ENCODE measurements at regions not wholly inside any gene's neighbourhood (a gene's known extent, or its start where the extent isn't known, plus 50 kb on each side); places are given as distances from the start of the nearest gene placed in this dataset.

- DNase-seq: no peak
- no peaks in the 10 kb centered on the region for H3K36me3 ChIP-seq
- H3K4me3 ChIP-seq: no peak overlapping the region
- no peaks in the 10 kb centered on the region for H3K4me1 ChIP-seq
- no peak overlapping the region for H3K27ac ChIP-seq
- H3K27me3 ChIP-seq: no peaks in the 10 kb centered on the region
- H3K9me3 ChIP-seq: peaks cover 0 to 1% (median 0%) of the 10 kb centered on the region in 4 donors
- TF ChIP-seq EP300 (IDR thresholded peaks at IDR 0.05) (no peak), CTCF (IDR thresholded peaks at IDR 0.05) (no peak)
- intact Hi-C loops (cut with DNase I): no loop called here
- WGBS, 2 donors: 86 to 88% methylated on average over 2 of the region's 2 CpGs
Observed at GRCh38 chr4:79489506-79489905, 81.5 kb upstream of the GK2 start.

GRCh38 chr4:79476196-79476595, 68.2 kb upstream of the GK2 start:
- H3K27me3 ChIP-seq: no peaks in the 10 kb centered on the region
- no peak overlapping the region for H3K27ac ChIP-seq
- intact Hi-C loops (cut with DNase I): no loop called here
- H3K36me3 ChIP-seq: no peaks in the 10 kb centered on the region
- H3K9me3 ChIP-seq: no peaks in the 10 kb centered on the region
- H3K4me3 ChIP-seq: no peak overlapping the region
- 90 to 91% methylated on average over 2 of the region's 2 CpGs for WGBS, 2 donors
- H3K4me1 ChIP-seq: peaks cover 0 to 16% (median 4%) of the 10 kb centered on the region in 4 donors
- TF ChIP-seq POLR2A (IDR thresholded peaks at IDR 0.05) (no peak), POLR2AphosphoS5 (IDR thresholded peaks at IDR 0.05) (peak in 2 of 4 donors; percentile 13 to 27), CTCF (IDR thresholded peaks at IDR 0.05) (no peak)
- no peak for DNase-seq

GRCh38 chr4:79473439-79473724, 65.4 kb upstream of the GK2 start:
- H3K4me3 ChIP-seq: no peak overlapping the region
- peaks cover 0 to 16% (median 4%) of the 10 kb centered on the region in 4 donors for H3K4me1 ChIP-seq
- WGBS, 2 donors: 69 to 78% methylated on average over 3 of the region's 3 CpGs
- H3K27me3 ChIP-seq: no peaks in the 10 kb centered on the region
- H3K27ac ChIP-seq: peak overlapping the region in 3 of 4 donors; percentile 7 to 55 (median 36)
- H3K9me3 ChIP-seq: no peaks in the 10 kb centered on the region
- no peak for DNase-seq
- intact Hi-C loops (cut with DNase I): no loop called here
- H3K36me3 ChIP-seq: no peaks in the 10 kb centered on the region
- TF ChIP-seq POLR2AphosphoS5 (IDR thresholded peaks at IDR 0.05) (no peak), POLR2A (IDR thresholded peaks at IDR 0.05) (no peak), CTCF (IDR thresholded peaks at IDR 0.05) (no peak), EP300 (IDR thresholded peaks at IDR 0.05) (no peak)

DNA sequence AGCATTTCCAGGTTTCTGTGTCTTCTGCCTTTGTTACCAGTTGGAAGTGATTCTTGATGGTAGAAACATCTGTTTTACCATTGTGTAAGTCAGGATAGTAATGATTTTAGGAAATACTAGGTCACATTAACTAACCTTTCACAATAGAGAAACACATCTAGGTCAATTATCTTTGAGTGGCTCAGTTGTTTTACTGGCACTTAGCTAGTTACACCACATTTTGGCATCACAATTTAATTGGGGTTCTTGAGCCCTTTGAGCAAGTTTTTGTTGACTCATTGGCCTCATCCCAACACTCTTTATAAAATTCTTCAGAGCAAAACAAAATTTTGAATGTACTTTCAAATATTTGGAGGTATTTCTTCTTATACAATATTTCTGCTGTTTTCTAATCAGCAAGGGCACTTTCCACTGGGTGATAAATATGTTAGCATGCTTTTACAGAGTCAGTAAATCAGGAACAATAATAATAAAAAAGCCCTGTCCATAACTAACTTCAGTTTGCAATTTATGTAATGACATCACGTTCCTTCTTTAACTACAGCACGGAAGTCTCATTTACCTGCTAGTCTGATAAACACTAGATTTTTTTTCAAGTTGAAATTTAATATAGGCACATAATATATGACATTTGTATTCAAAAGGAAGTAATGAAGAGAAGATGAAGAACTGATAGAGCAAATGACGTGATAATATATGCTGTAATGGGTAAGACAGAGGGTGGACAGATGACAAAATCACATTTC, 64.8 kb upstream of the GK2 start:
- Histone ChIP-seq H3K4me3 (no peak overlapping the region), H3K36me3 (no peaks in the 10 kb centered on the region), H3K27me3 (no peaks in the 10 kb centered on the region), H3K9me3 (no peaks in the 10 kb centered on the region), H3K4me1 (peaks cover 0 to 22% (median 4%) of the 10 kb centered on the region in 4 donors), H3K27ac (peak overlapping the region in 3 of 4 donors; percentile 7 to 55 (median 36))
- intact Hi-C loops (cut with DNase I): no loop called here
- WGBS, 2 donors: 21 to 82% methylated on average over 3 of the region's 3 CpGs
- DNase-seq: no peak
- TF ChIP-seq EP300 (IDR thresholded peaks at IDR 0.05) (no peak), POLR2AphosphoS5 (IDR thresholded peaks at IDR 0.05) (peak in 2 of 4 donors; percentile 6 to 23)

DNA sequence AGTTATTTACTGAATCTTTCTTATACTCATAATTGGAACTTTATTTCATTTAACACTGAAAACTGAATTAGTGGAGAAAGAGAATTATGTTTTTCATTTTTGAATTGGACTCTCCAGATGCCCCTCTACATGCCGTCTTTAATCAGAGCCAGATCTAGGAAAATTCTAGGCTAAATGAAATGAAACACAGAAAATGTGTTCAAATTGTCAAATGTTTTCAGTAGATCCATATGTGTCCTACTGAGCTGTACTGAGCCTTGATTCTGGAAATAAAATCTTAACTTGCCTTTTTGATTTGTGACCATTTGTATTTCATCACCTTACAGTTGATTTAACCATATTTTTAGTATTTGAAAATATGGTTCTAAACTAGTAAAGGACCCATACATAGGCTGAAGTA, 64.0 kb upstream of the GK2 start:
- no peak overlapping the region for H3K27ac ChIP-seq
- intact Hi-C loops (cut with DNase I): no loop called here
- no peak for DNase-seq
- H3K4me1 ChIP-seq: peaks cover 0 to 30% (median 9%) of the 10 kb centered on the region in 4 donors
- TF ChIP-seq POLR2A (IDR thresholded peaks at IDR 0.05): no peak
- TF ChIP-seq POLR2AphosphoS5 (IDR thresholded peaks at IDR 0.05): no peak
- TF ChIP-seq CTCF (IDR thresholded peaks at IDR 0.05): no peak
- no peak for TF ChIP-seq EP300 (IDR thresholded peaks at IDR 0.05)
- no peaks in the 10 kb centered on the region for H3K27me3 ChIP-seq
- no peaks in the 10 kb centered on the region for H3K9me3 ChIP-seq
- no peaks in the 10 kb centered on the region for H3K36me3 ChIP-seq
- 92 to 94% methylated on average over 1 of the region's 1 CpG for WGBS, 2 donors
- H3K4me3 ChIP-seq: no peak overlapping the region

All from sigmoid colon (tissue), 6 donors.